A673 (cell line): ENCODE measurements at regions not wholly inside any gene's neighbourhood (a gene's known extent, or its start where the extent isn't known, plus 50 kb on each side); places are given as distances from the start of the nearest gene placed in this dataset.

ENCODE experiments used
- EZH2 ChIP-seq: fragments of 200-600 bp; sonication (generic); IDR thresholded peaks from 2 replicates; pipeline ENCODE4 v1.6.1; 2017; ENCODE audit warnings: borderline replicate concordance, low read depth, mild to moderate bottlenecking, mixed read lengths, antibody characterized with exemption, low read length; ENCODE audit not compliant: poor library complexity, severe bottlenecking
- TF ChIP-seq, protein P1 (sequence below): fragments of 300-800, 200-600 bp; sonication (generic); conservative IDR thresholded peaks from 2 replicates; pipeline ENCODE4 v1.5.1; 2017; ENCODE audit warnings: low read depth, mild to moderate bottlenecking, antibody characterized with exemption, low read length, moderate library complexity, mixed read lengths

DNA sequence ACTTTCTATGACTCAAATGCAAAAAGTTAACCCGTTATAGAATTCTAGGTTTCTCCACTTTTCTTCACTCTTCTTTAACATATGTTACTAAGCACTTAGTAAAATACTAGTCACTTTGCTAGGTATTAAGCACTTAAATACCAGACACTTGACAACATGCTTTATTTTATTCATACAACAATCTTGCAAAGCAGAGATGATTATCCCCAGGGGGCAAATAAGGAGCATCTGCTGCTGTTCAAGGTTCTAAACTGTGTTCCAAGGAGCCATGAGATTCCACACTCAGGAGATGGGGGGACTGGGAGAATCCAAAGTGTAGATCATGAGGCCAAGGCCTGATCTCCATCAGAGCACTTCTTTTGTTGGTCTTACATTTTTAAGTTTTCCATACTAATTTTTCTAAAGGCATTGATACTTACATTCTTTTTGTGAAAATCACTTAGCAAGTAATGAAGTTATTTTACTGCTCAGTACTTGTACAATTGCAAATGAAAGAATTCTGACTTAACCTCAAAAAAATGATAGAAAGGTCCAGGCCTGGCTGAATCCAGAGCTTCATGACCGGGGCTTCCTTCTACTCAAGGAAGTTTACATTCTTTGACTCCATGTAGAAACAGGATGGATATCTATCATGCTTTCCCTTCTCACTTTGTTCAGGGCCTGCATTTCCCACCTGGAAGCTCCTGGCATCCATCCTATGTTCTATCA, 504.4 kb upstream of the WWC1 start:
- TF ChIP-seq, protein P1, sequence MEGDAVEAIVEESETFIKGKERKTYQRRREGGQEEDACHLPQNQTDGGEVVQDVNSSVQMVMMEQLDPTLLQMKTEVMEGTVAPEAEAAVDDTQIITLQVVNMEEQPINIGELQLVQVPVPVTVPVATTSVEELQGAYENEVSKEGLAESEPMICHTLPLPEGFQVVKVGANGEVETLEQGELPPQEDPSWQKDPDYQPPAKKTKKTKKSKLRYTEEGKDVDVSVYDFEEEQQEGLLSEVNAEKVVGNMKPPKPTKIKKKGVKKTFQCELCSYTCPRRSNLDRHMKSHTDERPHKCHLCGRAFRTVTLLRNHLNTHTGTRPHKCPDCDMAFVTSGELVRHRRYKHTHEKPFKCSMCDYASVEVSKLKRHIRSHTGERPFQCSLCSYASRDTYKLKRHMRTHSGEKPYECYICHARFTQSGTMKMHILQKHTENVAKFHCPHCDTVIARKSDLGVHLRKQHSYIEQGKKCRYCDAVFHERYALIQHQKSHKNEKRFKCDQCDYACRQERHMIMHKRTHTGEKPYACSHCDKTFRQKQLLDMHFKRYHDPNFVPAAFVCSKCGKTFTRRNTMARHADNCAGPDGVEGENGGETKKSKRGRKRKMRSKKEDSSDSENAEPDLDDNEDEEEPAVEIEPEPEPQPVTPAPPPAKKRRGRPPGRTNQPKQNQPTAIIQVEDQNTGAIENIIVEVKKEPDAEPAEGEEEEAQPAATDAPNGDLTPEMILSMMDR, result no peak
- no peak for TF ChIP-seq EZH2
